Stomach (tissue), 4 donors: ENCODE measurements at regions not wholly inside any gene's neighbourhood (a gene's known extent, or its start where the extent isn't known, plus 50 kb on each side); places are given as distances from the start of the nearest gene placed in this dataset.

ENCODE experiments used
- EP300 ChIP-seq: sonication (generic); formaldehyde crosslinking; IDR thresholded peaks from one replicate; pipeline ENCODE4 v1.6.1; 2017; ENCODE audit warnings: antibody characterized with exemption
- POLR2A ChIP-seq, 4 donors: fragments of 450-650 bp; IDR thresholded peaks; one replicate each; pipeline ENCODE4 v1.6.1; 2016; ENCODE audit warnings: antibody characterized with exemption in 4 of 4, control low read depth in 2 of 4, mild to moderate bottlenecking in 1 of 4, moderate library complexity in 1 of 4
- TF ChIP-seq, protein P1 (sequence below), 7 experiments: fragments of 450-650 bp in 4 of 7; fragments of 200-600 bp in 3 of 7; sonication (generic) in 3 of 7; IDR thresholded peaks; one replicate each; pipeline ENCODE4 v1.5.1; 2016 to 2019; ENCODE audit warnings: antibody characterized with exemption in 7 of 7, control low read depth in 2 of 7, mild to moderate bottlenecking in 1 of 7

DNA sequence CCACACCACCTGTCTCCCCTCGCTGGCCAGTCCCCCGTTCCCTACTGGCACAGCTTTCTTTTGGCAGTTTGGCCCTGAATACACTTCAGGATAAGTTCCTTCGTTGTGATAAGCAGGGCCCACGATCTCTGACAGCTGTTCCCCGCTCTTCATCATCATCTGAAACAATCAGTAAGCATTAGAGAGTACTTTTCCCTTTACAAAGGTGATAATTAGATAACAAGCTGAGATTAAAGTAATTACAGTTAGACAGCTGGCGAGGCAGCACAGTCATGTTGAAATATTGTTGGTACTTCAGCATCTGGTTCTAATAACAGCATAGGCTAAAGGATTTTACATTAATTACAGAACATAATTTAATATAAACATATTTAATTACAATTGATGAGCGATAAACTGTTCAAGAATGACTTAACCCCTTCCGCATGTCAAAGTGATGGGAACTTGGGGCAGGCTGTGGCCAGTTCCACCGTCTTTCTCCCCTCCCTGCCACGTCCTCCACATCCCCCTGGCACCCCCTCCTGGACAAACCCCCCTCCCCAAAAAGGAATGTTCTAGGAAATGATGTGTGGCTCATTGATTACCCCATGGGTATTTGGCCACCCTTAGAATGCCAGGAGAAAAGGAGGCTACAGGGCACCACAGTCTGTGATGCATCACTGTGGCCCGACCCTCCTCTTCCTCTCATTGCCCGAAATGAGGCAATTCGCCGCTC is 134.9 kb downstream of the RCN1 start:
- TF ChIP-seq POLR2A (IDR thresholded peaks at IDR 0.05) (no peak), EP300 (no peak)
- TF ChIP-seq, protein P1, sequence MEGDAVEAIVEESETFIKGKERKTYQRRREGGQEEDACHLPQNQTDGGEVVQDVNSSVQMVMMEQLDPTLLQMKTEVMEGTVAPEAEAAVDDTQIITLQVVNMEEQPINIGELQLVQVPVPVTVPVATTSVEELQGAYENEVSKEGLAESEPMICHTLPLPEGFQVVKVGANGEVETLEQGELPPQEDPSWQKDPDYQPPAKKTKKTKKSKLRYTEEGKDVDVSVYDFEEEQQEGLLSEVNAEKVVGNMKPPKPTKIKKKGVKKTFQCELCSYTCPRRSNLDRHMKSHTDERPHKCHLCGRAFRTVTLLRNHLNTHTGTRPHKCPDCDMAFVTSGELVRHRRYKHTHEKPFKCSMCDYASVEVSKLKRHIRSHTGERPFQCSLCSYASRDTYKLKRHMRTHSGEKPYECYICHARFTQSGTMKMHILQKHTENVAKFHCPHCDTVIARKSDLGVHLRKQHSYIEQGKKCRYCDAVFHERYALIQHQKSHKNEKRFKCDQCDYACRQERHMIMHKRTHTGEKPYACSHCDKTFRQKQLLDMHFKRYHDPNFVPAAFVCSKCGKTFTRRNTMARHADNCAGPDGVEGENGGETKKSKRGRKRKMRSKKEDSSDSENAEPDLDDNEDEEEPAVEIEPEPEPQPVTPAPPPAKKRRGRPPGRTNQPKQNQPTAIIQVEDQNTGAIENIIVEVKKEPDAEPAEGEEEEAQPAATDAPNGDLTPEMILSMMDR (IDR thresholded peaks at IDR 0.05) = no peak
